Fibroblast of villous mesenchyme (primary cell): ENCODE measurements at regions not wholly inside any gene's neighbourhood (a gene's known extent, or its start where the extent isn't known, plus 50 kb on each side); places are given as distances from the start of the nearest gene placed in this dataset.
A peak's percentile ranks its signal among the peaks of the same experiment; 100 is the strongest.
"Not testable (repeated sequence)": the region's sequence is repeated elsewhere in the genome, so short reads cannot be mapped to it uniquely, and the experiment has no call there.

ENCODE experiments used
- DNase-seq: peaks from one replicate; pipeline ENCODE4 v3.0.0-alpha.2; 2010; ENCODE audit warnings: low read depth
- H3K4me3 ChIP-seq: 2 replicates; pipeline ENCODE4 v1.5.1; 2011; ENCODE audit warnings: low read depth, mild to moderate bottlenecking, low read length
- TF ChIP-seq, protein P1 (sequence below): IDR thresholded peaks from 2 replicates; pipeline ENCODE4 v1.5.1; 2012; ENCODE audit warnings: low read depth, mild to moderate bottlenecking, low read length; ENCODE audit not compliant: insufficient read depth

DNA sequence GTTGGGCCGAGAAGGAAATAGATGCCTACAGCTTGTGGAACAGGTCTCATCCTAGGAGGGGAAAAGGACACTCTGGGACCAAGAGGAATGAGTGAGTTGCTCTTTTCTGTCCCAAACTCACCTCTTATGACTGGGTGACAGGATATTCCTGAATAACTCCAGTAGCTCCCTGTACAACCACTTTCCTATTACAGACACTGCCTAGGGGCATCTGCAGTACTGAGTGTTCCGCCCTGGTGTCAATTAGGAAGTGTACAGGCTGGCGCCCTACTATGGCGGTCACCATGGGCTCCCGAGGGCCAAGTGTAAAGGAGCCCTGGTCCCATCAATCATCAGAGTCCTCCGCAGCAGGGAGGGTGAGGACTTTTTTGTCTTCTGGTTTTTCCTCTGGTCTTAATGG lies 343.4 kb upstream of the USP9Y start:
- DNase-seq = no peak
- H3K4me3 ChIP-seq = no peak overlapping the region
- TF ChIP-seq, protein P1, sequence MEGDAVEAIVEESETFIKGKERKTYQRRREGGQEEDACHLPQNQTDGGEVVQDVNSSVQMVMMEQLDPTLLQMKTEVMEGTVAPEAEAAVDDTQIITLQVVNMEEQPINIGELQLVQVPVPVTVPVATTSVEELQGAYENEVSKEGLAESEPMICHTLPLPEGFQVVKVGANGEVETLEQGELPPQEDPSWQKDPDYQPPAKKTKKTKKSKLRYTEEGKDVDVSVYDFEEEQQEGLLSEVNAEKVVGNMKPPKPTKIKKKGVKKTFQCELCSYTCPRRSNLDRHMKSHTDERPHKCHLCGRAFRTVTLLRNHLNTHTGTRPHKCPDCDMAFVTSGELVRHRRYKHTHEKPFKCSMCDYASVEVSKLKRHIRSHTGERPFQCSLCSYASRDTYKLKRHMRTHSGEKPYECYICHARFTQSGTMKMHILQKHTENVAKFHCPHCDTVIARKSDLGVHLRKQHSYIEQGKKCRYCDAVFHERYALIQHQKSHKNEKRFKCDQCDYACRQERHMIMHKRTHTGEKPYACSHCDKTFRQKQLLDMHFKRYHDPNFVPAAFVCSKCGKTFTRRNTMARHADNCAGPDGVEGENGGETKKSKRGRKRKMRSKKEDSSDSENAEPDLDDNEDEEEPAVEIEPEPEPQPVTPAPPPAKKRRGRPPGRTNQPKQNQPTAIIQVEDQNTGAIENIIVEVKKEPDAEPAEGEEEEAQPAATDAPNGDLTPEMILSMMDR = no peak

DNA sequence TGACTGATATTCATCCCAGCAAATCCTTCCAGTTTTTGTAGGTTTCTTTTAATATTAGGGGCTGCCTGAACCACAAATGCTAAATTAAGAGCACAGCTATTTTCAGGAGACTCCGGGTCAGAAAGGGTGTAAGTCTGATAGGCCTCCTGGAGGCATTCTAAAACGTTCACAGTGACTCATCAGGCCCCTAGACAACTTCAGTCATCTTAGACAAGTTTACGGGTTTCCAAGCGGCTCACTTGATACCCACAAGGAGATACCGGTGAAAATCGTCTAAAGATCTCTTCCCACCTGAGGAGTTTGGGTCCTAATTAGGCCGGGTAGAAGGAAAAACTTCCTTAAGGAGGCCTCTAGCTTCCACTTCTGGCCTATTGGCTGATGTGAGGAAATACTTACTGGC lies 342.7 kb upstream of the USP9Y start:
- DNase-seq = no peak
- H3K4me3 ChIP-seq = no peak overlapping the region
- TF ChIP-seq, protein P1 = no peak

DNA sequence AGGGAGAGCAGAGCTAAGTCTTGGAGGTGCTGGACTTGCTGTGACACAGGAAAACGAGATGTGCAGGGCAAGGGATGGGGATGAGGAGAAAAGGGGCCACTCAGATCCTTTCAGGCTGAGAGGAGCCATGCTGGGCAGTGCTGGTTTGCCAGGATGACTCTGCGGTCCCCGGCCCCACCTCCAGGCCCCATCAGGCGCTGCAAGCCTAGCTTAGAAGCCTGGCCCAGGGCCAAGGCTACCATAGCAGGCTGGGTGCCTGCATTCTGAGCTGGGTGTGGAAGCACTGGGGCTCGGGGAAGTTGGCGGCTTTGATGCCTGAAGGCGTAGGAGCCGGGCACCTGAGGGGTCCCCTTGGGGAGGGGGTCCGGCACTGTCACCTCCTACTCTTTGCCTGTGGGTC lies 341.2 kb upstream of the USP9Y start:
- TF ChIP-seq, protein P1 = no peak
- DNase-seq = peak; percentile 1
- no peak overlapping the region for H3K4me3 ChIP-seq

DNA sequence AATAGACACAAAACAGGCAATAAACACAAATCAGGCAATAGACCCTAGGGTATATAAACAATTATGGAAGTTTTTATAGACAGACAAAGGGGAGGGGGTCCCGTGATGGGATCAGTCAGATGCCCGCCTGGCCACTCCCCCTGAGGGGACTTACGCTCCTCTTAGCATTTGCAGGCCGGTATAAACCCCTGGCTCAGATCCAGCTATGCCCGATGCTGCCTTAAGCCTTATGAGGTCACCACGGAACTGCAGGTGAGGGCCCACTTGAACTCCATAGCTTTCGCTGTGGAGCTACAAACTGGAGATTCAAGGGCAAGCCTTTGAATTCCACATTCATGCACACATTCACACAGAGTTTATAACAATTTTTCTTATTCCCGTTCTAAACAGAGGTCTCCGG lies 340.5 kb upstream of the USP9Y start:
- TF ChIP-seq, protein P1 = no peak
- no peak overlapping the region for H3K4me3 ChIP-seq
- no peak for DNase-seq

DNA sequence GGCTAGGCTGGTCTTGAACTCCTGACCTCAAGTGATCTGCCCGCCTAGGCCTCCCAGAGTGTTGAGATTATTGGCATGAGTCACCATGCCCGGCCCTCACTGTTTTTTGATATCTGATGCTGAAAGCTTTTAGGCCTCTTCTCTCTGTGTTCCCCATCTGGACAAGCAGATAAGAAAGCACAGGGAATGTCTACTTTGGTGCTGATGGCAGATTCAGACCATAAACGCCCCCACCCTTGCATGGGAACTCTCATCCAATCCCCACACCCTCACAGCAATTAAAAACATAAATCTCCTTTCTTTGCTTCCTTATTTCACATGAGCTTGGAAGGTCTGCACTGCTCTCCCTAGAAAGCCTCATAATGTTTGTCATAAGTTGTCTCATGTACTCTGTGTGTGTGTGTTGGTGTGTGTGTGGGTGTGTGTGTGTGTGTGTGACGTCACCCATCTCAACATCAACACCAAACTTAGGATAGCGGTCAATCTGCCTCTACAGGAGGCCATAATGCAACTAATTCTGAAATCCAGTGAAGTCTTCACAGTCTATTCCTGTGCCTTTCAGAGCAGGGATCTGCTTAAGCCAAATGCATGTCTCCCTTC lies 335.6 kb upstream of the USP9Y start:
- DNase-seq = peak; percentile 5
- TF ChIP-seq, protein P1 = no peak
- no peak overlapping the region for H3K4me3 ChIP-seq

DNA sequence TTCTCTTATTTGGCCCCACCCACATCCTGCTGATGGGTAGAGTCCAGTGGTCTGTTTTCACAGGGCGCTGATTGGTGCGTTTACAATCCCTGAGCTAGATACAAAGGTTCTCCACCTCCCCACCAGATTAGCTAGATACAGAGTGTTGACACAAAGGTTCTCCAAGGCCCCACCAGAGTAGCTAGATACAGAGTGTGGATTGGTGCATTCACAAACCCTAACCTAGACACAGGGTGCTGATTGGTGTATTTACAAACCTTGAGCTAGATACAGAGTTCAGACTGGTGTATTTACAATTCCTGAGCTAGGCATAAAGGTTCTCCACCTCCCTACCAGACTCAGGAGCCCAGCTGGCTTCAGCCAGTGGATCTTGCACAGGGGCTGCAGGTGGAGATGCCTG lies 326.4 kb upstream of the USP9Y start:
- not testable (repeated sequence) for H3K4me3 ChIP-seq, DNase-seq

DNA sequence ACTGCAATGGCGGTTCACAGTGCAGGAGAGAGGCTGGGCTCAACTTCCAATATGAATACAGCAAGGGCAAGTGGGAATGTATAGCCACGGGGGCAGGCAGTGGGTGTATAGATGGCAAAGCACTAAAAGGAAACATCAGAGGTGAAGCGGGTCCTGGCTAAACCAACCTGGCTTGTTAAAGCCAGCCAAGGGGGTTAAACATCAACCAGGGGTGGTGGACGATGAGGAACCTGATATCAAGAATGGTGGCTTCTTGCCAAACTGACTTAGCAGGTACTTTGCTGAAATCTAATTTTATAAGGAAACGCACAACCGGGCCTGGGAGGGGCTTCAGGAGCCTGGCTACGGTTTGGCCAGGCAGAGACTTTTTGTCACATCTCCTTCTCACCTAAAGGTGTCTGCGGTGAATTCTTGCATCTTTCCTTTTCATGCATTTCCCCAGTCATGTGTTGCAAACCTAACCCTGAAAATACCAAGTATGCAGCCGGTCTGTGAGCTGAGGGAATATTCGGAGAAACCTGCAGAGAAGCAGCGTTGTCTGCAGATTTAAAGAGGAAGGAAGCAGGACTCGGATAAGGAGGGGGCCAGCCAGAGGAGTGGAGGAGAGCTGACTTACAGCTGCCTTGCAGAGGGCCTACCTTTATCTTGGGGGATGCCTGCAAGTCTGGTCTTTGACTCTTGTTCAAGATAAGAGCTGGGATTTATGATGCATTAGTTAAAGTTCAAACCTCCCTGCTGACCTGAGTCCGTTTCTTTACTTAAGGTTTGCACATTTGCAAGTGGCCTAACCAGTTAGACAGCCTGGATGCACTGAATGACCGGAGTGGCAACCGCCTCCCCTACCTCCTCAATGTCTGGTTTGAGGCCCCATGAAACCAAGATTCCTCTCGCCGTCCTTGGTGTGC lies 309.1 kb upstream of the USP9Y start:
- peak; percentile 33 for DNase-seq
- not testable (repeated sequence) for H3K4me3 ChIP-seq

DNA sequence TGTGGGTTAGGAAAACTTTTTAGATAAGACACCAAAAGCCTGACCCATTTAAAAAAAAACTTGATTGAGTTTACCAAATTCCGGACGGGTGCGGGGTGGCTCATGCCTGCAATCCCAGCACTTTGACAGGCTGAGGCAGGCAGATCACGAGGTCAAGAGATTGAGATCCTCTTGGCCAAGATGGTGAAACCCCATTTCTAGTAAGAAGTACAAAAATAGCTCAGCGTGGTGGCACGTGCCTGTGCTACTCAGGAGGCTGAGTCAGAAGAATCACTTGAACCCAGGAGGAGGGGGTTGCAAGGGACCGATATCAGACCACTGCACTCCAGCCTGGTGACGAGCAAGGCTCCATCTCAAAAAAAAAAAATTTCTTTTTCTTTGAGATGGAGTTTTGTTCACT lies 307.8 kb upstream of the USP9Y start:
- TF ChIP-seq, protein P1 = no peak
- H3K4me3 ChIP-seq = no peak overlapping the region
- no peak for DNase-seq

DNA sequence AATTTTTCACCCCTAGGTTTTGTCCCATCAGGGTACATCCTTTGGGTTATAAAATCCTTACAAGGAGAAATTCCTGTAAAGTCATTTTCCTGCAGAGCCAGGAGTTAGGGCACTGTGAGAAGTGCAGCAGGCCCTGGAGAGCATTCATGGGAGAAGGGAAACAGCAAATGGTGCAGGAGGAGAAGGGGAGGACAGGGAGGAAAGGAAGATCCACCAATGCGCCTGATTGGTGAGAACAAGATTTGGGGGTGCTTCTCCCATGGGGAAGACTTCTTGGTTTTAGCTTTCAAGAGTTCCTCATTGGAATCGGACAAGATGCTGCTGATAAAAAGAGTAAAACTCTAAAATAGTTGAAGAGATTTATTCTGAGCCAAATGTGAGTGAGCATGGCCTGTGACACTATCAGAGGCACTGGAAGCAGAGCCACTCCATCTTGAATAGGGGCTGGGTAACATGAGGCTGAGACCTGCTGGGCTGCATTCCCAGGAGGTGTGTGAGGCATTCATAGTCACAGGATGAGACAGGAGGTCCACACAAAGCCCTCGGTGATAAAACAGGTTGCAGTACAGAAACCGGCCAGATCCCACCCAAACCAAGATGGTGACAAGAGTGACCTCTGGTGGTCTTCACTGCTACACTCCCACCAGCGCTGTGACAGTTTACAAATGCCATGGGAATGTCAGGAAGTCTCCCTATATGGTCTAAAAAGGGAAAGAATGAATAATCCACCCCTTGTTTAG lies 305.5 kb upstream of the USP9Y start:
- H3K4me3 ChIP-seq, DNase-seq: not testable (repeated sequence)
